ENCODE measurements at regions not wholly inside any gene's neighbourhood (a gene's known extent, or its start where the extent isn't known, plus 50 kb on each side); places are given as distances from the start of the nearest gene placed in this dataset.
"Not testable (repeated sequence)": the region's sequence is repeated elsewhere in the genome, so short reads cannot be mapped to it uniquely, and the experiment has no call there.

DNA sequence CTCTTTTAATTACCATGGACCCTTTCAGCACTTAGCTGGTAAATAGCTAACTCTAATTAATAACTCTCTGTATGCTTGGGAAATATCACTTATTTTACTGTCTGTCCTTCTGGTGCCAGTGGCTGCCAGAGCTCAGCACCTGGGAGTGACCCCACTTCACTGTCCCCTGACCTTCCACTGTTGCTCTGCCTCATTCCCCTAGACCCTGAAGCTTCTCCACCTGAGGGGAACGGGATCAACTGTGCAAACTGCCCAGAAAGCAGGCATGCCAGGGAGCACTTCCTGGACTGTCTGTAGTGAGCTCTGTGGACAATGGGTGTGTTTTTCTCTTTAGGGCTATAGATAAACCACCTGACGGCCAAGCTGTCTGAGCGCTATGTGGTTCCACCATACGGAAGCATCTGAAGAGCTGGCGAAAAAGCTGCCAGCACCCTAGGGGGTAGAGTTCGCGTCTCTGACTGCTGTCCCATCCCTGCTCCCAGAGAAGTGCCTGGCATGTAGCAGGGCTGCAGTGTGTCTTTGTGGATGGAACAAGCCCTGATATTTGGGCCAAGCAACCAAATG is 106.3 kb upstream of the FOXA2 start:
- no peak for DNase-seq (ENCODE audit: low read depth)

DNA sequence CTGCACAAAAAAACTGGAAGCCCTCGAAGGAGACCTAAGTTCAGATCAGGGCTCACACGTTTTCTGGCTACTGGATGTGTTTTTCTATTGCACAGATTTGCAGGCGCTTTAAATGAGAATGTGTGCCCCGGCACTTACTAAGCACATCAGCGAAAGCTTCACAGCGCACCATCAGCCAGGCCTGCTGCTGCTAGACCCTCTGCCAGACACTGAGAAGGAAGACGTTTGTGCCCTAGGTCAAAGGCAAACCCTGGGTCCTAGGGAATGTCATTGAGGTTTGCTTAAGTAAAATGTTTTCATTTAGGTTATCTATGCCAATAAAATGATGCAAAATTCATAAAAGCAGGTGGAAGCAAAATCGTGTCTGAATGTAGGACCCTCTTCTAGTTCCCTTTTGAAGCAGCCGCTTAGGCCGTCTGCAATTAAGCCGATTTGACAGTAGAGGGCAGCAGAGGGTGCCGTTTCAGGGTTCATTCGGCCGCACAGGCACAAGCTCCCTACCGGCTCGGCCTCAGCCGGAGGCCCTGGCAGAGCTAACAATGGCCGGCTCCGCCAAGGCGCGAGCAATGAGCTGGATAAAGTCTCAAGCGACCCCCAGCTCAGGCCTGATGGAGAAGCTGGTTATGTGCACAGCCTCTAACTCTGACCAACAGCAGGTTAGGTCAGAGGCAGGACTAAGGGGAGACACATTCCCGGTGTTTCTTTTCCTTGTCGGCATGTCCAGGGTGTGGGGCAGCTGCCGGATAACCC is 107.2 kb upstream of the FOXA2 start:
- DNase-seq (ENCODE audit: low read depth), result peak; percentile 67

DNA sequence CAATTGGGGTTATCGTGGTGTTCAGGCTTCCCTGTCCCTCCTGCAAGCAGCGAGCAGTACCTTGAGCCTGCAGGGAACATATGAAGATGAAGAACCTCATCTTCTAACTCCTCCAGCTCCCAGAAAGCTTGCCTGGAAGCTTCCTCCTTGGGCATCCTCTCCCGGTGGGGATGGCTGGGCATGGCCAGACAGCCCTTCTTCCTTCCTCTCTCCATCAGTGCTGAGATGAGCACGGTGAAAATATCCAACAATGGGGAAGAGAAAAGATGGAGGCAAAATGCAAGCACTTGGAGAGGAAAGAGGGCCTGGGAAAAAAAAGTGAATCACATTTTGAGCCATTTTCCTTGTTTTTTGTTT is 107.7 kb upstream of the FOXA2 start:
- no peak for DNase-seq (ENCODE audit: low read depth)

DNA sequence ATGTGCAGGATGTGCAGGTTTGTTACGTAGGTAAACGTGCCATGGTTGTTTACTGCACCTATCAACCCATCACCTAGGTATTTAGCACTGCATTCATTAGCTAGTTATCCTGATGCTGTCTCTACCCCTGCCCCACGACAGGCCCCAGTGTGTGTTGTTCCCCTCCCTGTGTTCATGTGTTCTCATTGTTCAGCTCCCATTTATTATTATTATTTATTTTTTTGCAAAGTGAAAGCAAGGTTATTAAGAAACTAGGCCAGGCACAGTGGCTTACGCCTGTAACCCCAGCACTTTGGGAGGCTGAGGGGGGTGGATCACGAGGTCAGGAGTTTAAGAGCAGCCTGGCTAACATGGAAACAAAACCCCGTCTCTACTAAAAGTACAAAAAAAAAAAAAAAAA is 108.2 kb upstream of the FOXA2 start:
- DNase-seq (ENCODE audit: low read depth), result not testable (repeated sequence)

DNA sequence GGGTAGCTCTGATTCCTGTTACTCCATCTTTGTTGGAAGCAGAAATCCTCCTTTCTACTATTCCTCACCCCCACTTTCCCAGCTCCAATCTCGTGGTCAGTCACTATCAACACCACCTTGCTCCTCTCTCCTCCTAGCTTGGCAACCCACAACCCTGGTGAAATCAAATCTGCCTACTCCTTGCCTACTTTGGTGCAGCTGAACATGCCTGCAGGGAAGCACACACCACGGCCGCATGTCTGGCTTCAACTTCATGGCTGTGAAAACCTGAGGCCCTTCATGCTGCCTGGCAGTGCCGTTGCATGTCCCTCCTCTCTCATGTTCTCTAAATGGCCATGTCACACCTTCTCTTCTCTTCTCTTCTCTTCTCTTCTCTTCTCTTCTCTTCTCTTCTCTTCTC is 112.4 kb upstream of the FOXA2 start:
- no peak for DNase-seq (ENCODE audit: low read depth)

DNA sequence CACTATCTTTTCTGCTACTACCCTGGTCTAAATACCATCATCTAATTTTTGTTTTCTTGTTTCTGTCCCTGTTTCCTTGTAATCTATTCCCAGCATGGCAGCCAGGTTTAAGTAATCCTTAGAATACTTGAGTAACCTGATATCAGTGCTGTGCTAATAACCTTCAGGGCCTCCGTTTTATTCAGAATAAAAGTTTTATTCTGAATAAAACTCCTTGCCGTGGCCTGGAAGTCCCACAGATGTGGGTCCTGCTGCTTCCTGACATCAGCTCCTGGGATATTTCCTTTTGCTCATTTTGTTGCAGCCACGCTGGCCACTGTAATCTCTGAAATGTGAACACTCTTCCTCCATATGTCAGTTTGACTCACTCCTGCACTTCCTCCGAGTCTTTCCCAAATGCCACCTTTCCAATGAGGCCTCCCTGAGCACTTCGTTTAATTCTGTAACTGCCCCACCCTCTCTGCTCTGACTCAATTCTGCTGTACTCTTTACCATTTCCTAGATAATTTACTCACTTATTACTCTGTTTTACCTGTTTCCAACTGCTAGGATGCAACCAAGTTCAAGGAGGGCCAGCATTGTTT is 114.0 kb upstream of the FOXA2 start:
- DNase-seq (ENCODE audit: low read depth), result peak; percentile 77

DNA sequence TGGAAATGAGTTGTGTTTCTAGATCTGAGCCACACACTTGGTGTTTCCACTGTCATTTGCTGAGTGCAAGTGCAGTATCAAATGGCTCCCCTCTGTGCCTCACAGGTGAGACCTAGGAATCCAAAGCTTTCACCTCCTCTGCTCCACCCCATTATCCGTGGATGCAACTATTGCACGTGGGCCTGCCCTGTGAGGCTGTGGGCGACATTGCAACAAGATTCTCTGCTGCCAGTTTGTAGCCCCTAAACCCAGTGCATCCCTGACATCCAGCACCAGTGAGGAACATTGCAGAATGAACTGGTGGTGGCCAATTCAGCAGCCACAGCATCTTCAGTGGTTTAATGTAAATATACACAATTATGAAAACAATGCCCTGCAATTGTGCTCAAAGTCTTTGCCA is 115.0 kb upstream of the FOXA2 start:
- DNase-seq (ENCODE audit: low read depth), result no peak

DNA sequence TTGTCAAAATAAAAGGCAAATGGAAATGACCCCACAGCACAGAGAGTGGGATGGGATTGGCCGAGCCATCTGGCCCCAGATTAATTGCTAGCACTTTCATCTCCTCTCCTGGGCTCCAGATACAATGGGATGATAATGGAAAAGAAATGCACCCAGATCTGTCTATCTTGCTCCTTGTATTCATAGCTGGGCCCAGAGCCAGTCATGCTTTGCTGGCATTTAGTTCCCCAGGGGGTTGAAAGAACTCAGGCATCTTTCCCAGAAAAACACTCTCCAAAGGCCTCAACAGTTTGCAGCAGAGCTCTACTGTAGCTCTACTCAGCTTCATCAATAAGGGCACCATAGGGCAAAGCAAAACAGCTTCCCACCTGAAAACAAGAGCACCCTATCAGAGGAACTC is 116.0 kb upstream of the FOXA2 start:
- no peak for DNase-seq (ENCODE audit: low read depth)

DNA sequence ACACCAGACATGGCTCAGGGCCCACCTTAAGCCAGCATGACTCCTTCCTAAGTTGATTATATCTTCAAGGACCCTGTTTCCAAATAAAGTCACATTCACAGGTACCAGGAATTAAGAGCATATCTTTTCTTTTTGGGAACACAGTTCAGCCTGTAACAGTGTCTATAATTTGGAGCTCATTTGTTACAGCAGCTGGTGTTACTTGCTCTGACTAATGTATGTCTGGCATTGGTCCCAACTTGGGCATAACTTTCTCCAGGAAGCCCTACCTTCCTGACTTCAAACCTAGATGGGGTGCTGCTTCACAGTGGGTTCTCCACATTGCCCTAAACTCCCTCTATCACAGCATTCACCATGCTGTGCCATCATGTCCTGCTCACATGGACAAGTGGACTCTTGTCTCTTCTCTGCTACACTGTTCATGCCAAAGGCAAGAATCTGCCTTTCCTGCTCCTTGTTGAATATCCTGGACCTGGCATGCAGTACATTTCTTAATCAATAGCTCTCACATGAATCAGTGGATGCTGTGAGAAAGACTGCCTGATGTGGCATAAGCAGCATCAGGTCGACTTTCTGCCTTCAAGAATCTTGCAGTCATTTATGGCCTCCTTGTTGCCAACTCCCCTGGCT is 117.4 kb upstream of the FOXA2 start:
- no peak for DNase-seq (ENCODE audit: low read depth)

DNA sequence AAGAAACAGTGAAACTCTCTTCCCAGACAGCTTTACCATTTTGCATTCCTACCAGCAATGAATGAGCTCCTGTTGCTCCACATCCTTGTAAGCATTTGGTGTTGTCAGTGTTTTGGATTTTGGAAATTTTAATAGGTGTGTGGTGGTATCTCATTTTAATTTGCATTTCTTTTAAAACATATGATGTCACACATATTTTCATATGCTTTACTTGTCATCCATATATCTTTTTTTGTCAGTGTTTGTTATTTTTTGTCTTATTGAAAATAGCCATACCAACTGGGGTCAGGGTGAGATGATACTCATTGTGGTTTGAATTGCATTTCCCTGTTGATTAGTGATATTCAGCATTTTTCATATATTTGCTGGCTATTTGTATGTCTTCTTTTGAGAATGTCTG is 119.5 kb upstream of the FOXA2 start:
- no peak for DNase-seq (ENCODE audit: low read depth)

DNA sequence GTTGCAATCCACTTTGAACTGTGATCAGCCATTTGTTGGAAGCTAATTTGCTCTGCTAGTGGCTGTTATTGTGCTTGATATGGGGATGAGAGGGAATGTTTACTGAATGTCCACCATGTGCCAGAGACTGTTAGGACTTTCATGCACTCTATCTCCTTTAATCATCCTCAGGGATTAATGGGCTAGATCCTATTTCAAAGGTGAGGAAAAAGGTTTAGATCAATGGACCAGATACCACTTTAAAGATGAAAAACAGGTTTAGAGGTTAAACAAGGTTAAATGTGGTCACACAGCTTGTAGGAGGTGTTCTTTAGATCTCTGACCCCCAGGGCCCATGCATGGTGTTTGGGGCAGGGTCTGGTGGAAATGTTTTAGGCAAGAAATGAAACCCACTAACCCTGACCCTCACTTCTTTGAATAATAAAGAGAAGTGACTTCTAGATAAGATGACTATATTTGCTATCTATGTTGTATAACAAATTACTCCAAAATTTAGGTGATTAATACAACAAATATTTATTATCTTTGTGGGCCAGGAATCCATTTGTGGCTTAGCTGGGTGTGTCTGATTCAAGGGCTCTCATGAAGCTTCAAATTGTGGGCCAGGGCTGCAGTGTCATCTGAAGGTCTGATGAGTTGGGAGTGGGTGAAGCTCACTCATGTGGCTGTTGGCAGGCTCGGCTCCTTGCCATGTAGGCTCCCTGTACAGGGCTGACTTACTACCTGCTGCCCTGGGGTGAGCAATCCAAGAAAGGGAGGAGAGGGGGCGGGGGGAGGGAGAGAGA is 127.8 kb upstream of the FOXA2 start:
- DNase-seq (ENCODE audit: low read depth), result no peak

DNA sequence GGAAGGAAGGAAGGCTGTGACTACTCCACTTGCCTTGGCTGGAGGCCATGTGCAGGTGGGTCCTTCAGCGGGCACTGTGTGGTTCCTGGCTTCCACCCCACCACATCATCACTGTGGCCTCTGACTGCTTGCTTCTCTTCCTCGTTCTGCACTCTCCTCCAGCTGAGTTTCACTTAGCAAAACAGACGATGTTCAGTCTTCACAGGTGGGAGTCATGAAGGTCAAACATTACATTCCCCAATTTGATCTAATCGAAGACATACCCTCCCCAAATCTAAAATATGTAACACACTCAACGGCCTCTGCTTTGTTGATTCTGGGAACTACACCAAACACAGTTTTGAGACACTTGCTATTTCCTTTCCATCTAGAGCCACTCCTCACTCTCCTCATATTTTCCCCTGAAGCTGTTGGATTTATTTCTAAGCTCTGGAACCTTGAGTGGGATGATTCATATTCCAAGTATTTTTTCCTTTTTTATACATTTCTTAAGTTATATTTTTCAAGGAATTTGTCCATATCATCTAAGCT is 132.5 kb upstream of the FOXA2 start:
- peak; percentile 66 for DNase-seq (ENCODE audit: low read depth)

DNA sequence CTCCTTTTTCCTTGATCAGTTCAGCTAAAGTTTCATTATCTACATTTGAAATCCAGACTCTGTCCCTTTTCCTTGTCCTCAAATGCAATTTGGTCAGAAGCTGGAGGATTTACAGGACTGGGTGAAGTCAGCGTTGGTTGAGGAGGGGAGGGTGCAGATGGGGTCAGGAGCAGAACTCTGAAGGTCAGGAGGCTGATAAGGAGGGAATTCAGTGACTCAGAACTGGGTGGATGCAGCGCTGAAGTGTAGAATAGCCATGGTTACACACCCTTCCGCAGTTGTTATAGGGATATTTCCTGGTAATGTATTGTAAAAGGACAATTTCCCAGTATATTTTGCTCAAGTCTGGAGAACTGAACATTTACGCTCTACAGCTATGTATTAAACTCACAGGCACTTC is 133.1 kb upstream of the FOXA2 start:
- DNase-seq (ENCODE audit: low read depth), result peak; percentile 51

DNA sequence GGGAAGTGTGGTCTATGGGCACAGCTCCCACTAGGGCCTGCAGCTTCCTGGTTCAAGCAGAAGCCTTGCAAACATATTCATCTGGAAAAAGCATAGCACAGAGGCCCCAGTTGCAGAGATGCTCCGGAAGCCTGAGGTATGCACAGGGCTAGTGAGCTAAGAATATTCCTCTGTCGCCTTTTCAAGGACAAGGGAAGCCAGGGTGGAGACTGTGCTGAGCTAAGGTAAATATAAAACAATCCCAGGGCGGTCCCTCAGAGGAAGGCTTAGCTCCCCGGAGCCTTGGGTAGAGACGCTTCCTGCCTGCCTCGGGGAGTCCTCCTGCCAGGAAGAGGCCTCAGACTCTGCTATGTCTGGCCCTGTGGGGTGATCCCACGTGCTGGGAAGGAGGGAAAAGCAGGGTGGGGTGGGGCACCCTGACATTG is 134.8 kb upstream of the FOXA2 start:
- no peak for DNase-seq (ENCODE audit: low read depth)

DNA sequence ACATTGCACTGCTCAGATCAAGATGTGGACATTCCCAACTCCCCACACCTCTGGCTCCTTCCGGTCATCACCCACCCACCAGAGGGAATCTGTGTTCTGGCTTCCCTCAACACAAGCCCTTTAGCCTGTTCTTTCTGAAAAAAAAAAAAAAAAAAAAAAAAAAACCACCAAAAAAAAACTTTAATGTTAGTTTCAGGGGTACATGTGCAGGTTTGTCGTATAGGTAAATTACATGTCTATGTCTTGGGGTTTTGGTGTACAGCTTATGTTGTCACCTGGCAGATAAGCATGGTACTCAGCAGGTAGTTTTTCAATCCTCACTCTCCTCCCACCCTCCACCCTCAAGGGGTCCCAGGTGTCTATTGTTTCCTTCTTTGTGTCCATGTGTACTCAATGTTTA is 135.8 kb upstream of the FOXA2 start:
- DNase-seq (ENCODE audit: low read depth), result no peak

DNA sequence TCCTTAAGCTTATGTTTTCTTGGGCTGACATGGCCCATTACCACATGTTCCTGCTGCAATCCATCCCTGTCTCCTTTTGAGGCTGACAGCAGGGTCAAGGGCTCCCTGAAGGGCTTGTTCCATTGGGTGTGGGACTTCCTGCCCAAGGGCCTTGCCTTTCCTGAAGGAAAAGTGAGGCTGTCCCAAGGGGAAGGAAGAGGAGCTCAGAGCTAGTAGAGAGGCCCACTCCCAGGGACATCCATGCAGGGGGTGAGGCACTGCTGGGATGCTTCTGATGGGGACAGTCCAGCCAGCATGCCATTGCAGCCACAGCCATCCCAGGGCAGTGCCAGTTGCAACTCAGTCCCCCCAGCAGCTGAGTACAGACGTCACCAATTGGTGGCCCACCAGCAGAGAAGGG is 138.4 kb upstream of the FOXA2 start:
- DNase-seq (ENCODE audit: low read depth), result no peak

DNA sequence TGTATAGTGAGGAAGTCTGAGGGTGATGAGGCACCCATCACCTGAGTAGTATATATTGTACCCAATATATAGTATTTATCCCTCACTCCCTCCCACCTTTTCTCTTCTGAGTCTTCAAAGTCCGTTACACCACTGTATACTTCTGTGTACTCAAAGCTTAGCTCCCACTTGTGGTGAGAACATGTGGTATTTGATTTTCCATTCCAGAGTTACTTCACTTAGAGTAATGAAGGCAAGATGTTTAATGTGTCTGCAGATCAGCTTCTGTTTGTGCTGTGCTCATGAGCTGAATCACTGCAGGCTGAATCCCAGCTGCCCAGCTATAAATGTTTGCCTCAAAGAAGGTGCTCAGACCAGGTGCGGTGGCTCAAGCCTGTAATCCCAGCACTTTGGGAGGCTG is 139.3 kb upstream of the FOXA2 start:
- no peak for DNase-seq (ENCODE audit: low read depth)

DNA sequence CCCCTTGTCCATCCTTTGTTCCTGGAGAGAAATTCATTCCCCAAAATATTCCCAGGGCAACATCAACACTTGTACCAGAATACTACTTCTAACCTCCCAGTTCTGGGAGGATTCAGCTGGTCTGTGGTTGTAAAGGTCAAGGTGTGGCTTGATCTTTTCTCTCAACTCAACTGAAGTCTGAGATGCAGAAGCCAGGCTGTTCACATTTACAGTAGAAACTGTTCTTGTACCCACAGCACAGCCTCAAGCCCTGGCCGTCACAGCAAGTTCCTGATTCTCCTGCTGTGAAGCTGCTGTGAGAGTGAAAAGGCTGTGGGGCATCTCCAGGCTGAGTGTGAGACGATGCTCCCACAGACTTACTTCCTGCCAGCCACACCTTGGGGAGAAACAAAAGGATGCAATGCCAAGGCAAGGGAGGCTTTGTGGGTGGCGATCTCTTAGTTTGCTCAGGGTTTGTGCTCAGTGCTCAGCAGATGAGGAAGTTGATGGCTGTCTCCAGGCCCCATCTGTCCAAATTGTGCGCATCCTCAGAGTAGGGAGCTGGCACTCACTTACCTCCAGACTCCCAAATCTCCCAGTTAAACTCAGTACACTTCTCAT is 143.9 kb upstream of the FOXA2 start:
- peak; percentile 39 for DNase-seq (ENCODE audit: low read depth)

DNA sequence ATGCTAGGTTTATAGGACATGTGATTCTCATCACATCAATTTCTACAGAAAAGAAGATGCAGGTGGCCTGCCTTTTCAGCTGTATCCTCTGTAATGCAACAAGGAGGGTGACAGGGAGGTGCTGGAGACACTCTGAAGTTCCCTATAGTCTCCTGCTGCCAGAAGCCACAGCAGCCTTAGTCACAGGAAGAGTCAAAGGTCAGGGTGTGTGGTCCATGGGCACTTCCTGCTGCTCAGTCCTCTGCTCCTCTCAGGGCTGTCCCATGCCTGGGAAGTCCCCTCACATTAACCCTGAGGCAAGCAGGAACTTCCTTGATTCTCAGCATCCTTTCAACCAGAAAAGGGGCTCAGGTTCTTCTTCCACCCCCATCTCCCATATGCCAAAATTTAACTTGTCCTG is 144.8 kb upstream of the FOXA2 start:
- peak; percentile 82 for DNase-seq (ENCODE audit: low read depth)

DNA sequence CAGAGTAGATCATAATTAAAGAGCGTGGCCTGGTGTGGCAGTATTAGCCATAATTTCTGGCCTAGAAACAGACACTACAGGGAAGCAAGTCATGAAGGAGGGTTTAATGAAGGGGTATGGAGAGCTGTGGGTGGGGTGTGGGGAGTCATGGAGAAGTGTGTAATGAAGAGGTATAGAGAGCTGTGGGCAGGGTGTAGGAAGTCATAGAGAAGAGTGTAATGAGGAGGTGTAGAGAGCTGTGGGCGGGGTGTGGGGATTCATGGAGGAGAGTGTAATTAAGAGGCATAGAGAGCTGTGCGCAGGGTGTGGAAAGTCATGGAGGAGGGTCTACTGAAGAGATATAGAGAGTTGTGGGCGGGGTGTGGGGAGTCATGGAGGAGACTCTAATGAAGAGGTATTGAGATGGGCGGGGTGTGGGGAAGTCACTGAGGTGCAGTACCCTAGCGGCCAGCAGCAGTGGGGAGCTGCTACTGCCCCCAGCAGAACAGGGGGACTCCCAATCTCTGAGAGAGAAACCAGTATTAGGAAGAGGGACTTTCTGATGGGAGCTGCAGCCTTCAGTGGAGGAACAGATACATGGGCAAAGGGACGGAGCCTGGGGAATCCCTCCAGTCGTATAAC is 145.4 kb upstream of the FOXA2 start:
- no peak for DNase-seq (ENCODE audit: low read depth)

DNA sequence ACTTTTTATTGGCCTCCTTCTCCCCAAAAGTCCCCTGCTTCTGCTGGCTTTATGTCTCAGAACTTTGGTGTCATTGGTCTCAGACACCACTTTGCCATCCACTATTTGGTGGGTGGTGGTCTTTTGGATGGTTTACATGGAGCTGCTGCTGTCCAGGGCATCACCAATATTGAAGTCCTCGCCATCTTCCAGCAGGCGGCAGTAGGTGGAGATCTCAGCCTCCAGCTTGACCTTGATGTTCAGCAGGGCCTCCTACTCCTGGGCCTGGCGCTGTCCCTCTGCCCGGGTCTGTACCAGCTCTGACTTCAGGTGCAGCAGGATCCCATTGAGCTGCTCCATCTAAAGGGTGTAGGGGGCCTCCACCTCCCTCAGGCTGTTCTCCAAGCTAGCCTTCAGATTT is 148.4 kb upstream of the FOXA2 start:
- DNase-seq (ENCODE audit: low read depth), result no peak
